ENCODE measurements at regions not wholly inside any gene's neighbourhood (a gene's known extent, or its start where the extent isn't known, plus 50 kb on each side); places are given as distances from the start of the nearest gene placed in this dataset.

DNA sequence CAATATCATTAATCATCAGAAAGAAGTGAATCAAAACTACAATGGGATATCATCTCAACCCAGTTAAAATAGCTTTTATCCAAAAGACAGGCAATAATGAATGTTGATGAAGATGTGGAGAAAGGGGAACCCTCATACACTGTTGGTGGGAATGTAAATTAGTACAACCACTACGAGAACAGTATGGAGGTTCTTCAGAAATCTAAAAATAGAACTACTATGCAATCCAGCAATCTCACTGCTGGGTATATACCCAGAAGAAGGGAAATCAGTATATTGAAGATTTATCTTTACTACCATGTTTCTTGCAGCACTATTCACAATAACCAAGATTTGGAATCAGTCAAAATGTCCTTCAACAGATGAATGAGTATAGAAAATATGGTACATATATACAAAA, 189.8 kb downstream of the HHIPL2 start:
- DNase-seq = no peak

DNA sequence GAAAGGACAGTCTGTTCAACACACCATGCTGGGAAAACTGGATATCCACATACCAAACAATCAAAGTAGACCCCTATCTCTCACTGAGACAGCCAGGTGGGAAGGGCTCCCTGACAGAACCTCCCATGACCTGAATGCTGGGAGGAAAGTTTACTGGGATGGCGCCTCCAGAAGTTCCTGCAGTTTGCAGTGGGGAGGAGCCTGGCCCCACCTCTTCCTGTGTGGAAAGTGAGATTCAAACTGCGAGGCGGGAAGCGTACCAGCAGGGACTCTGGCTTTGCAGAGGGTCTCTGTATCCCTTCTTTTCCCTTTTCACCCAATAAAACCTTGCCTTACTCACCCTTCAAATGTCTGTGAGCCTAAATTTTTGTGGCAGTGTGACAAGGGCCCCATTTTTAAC, 190.7 kb downstream of the HHIPL2 start:
- no peak for DNase-seq

DNA sequence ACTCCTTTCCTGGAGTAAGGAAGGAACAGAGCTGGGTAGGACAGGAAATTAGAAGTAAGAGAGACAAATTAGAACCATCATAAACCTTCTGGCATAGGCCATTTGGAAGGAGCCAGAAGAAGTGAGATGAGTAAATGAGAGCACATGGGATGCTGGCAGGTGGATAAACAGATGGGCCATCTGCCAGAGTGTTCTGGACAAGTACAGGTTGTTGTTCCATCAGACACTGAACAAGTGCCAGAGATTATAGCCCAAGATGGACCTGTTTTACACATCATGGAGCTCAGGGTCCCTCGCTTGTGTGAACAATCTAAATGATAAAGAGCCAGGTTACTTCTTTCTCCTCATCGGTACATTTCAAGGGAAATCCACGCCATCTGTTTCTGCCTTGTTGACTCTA, 200.3 kb downstream of the HHIPL2 start:
- no peak for DNase-seq

DNA sequence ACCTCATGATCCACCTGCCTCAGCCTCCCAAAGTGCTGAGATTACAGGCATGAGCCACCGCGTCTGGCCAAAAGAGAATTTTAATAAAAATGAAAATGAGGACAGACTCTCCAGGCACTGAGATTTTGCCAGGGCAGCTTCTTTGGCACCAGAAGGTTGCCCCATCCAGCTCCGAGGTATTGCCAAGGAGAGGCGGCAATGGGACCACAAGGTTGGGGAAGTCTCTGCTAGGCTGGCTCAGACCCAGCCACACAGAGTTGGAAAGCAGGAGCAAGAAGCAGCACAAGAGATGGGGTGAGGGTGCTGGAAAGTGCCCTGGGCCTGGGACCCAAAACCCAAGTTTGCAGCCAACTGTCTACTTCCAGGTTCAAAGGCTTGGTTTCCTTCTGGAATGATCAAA, 200.9 kb downstream of the HHIPL2 start:
- no peak for DNase-seq

DNA sequence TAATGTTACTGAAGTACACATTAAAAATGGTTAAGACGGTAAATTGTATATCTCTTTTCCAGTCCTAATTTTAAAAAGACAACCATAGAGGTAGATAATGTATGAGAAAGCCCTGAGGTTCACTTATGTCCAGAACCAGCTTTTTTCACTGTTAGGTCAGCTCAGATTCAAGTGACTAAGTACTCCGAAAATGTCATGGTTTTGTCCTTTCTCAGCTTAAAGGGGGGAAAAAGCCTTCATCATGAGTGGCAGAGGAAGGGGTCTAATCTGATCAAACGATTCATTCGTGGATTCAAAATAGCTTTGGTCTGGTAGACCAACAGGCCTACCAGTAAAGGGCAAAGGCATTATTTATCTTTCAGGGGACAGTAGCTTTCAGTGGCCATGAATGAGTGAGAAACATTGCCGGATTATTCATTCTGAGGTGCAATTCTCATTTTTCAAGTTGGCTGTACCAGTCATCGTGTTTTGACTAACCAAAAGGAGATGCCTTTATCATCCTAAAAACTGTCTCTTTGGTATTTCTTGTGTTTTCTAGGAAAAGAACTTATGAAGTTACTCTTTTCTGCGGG, 208.4 kb downstream of the HHIPL2 start:
- DNase-seq = no peak

DNA sequence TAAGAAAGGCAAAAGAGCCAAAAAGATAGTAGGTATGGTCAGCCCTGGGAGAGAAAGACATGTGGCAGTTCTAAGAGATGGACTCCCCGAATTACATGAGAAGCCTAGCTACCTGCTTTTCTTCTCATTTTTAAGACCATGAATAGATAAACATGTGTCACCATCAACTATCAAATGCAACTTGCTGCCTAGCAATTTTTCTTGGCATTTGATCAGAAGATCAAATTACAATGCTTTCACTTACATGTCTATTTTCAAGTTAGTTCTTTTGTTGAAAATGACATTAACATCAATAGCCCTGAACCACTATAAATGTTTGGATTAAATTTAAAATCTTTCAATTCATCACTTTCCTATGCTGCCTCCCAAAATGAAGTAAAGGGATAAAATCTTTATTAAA, 212.3 kb downstream of the HHIPL2 start:
- DNase-seq = no peak

DNA sequence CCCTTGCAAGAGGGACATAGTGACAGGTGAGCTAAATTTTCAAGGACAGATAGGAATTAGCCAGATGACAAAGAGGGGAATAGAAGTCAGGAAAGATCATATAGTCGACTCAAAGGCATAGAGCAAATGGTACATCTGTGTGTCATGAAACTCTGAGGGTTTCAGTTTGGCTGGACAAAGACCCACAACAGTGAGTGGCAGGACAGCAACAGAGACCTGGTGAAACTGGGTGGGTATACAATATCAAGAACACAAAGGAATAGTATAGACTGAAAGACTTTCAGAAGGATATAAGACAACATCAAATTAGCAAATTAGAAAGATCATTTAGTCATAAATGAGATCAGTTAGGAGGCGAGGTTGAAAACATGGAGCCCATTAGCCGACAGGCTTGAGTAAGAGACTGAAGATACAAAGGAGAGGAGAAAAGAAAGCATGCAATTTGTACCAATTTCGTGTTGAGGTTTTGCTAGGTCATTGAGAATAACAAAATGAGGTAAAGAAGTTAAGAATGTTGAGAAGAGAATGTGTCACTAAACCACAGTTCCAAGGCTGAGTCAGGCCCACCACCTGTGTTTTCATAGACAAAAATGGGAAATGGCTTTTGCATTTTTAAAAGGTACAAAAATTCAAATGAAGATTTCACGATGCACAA, 213.8 kb downstream of the HHIPL2 start:
- DNase-seq = peak; percentile 30

DNA sequence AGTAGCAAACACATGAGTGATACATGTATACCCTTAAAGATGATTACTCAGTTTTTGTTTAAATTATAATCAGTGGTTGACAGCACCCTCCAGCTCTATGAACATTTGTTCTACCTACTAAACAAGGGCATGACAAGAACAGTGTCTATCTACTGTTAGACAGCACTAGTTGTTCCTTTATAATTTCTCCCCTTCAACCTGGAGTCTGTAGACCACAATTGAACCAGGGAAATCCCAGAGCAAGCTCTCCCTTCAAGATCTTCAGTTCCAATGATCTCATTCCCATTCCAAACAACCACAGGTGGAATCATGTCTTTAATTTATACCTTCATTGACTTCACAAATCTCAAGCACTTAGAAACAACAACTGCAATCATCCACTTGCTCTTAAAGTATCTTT, 216.1 kb downstream of the HHIPL2 start:
- no peak for DNase-seq

DNA sequence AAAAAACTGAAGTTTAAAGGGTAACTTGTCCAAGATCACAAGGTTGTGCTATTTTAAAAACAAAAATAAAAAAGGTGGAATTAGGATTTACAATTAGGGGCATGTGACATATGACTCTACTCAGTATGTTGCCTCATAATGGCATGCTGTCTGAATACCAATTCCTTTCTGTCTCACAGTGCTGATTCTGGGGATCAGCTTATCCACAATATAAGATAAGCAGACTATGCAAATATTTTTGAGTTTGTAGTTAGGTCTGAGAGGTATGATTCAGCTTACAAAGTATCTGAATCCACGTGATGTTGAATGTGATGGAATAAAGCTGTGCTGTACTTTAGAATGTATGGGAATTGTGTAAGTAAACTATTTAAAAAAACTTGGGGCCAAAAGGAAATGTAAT, 216.6 kb downstream of the HHIPL2 start:
- DNase-seq = no peak

DNA sequence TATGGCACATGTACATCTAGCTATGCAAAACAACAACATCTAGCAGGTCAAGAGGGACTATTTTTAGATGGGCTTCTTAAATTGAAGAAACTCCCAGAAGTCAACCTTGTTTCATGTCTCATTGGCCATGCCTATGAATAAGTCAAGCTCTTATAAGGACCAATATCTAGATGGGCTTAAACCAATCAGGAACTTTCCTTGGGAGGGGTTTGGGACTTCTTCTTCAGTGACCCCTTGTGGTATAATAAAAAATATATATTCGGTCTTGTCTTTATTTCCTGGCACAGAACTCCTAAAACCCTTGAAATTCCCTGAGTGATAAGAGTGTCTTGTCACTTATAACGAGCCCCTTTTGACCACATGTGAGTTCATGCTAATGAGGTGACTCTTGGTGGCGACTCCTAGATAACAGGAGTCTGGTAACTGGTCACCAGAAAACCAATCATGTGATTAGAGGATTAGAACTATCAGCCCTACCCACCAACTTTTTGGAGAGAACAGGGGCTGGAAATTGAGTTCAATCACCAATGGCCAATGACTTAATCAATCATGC, 218.3 kb downstream of the HHIPL2 start:
- DNase-seq = no peak

DNA sequence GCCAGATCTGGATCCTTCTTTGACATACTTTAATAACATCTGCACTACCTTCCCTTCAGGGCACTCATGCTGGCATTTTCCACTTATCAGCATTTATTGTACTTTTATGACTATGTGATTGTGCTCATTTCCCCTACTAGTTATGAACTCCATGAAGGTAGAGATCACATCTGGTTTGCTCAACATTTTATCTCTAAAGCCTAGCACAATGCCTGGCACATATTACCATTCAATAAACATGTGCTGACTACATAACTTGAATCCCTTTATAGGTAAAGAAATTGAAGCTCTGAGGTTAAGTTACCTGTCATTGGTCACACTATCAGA, 221.2 kb downstream of the HHIPL2 start:
- DNase-seq = no peak

DNA sequence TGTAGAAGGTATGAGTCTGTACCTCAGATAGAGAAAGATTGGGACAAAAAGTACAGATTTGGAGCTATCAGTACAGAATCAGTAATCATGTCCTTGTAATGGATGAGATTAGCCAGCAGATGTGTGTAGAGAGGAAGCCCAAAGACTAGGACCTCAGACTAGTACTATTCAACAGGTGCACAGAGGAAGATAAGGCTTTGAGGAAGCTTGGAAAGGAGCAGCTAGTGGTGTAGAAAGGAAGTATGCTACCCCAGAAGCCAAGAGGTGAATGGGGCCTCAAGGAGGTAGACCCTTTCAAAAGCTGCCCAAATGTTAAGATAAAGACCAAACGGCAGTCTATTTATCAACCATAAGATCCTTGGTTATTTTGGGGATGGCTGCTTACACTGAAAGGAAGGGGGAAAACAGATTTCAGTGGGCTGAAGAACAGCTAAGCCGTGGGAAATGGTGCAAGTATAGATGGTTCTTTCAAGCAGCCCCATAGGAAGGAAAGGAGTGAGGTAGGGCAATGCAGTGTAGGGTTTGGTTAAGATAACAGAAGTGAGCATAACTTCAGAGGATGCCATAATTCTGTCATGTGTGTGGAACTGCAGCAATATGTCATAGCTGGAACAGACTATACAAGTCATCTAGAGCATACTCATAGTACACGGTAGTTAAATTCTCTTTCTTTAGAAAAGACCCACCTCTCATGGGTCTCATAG, 221.7 kb downstream of the HHIPL2 start:
- DNase-seq = no peak

DNA sequence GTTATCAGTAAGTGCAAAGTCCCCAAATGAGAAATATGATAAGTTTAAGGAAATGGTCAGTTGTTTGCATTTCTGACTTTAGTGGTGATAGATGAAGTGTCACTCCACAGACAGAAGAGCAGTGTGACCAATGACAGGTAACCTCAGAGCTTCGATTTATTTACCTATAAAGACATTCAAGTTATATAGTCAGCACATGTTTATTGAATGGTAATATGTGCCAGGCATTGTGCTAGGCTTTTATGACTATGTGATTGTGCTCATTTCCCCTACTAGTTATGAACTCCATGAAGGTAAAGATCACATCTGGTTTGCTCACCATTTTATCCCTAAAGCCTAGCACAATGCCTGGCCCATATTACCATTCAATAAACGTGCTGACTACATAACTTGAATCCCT, 222.4 kb downstream of the HHIPL2 start:
- DNase-seq = no peak

DNA sequence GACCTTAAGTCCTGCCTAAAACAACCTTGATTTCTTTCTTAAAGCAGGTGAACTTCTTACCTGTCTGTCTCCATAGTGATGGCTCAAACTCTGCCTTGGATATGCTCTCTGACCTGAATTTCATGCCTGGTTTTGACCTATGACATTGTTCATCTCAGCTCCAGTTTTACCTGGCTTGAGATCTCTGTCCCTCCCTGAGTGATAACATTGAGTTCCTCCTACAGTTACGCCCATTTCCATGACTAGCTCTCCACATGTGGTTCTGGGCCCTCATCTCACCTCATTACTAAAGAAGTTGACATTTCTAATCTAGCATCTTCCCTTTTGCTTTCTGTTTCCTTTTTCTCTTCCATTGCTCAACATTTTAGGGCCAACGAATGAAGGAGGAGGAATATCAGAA, 233.1 kb downstream of the HHIPL2 start:
- no peak for DNase-seq

DNA sequence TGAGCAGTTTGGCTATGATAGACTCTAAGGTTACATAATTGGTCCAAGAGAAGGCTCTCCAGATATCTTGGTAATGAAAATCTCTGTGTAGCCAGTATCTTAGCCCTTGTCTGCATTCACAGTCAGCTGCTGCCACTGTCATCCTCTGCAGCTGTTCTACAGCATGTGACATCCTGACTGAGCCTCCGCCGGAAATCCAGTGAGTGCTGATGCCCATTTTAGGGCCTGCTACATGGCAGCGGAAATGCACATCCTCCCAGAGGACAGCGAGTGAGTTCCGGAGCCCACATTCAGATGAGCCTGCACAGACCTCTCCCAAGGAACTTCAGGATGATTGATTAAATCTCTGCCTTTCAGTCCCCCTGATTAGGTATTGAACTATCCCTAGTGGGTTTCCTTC, 237.1 kb downstream of the HHIPL2 start:
- no peak for DNase-seq

DNA sequence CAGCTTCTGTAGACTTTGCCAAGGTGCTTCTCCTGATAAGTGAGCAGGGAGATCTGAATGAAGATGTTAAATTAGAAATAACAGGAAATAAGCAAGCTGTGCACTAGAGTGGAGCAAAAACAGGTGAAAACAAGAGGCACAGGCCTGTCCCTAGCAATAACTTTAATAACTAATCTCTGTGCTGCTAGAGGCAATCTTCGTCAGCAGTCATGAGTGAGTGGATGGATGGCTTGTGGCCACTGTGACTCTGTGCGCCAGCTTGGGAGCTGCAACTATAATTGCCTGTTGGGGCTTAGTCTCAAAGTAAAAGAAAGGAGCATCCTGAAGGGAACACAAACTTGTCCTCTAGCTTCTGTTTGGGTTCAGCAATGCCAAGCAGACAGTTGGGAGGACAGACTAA, 240.3 kb downstream of the HHIPL2 start:
- no peak for DNase-seq

DNA sequence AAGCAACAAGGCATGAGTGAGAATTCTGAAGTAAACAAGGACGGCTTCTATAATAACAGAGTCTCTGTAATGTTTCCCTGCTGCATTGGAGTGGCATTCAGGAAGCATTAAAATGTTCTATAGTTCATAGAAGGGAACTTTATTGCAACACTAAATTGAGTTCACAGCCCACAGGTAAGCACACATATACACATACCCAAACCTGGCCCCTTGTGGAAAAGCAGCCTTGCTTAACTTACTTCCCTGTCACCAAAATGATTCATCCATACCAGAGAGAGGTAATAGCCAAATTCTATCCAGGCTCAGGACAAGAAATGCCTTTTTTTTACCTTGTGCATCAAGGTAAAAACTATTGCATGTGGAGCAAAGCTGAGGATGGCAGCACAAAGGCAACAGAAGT, 241.4 kb downstream of the HHIPL2 start:
- no peak for DNase-seq

DNA sequence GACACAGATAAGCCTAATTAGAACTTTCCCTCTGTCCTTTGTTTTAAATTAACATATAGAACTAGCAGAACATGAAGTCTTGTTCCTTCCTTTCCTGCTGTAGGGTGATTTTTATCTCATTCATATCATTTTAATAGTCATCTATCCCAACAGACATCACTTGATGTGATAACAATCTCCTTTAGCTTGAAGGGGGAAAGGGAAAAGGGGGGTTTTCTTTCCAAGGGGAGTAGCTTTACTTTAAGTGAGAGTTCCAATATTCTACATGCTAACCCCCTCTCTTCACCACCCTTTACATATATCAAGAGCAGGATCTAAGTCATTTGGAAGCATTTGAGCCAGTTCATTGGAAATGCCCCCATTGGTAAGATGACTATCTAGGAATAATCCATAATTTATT, 241.9 kb downstream of the HHIPL2 start:
- no peak for DNase-seq

DNA sequence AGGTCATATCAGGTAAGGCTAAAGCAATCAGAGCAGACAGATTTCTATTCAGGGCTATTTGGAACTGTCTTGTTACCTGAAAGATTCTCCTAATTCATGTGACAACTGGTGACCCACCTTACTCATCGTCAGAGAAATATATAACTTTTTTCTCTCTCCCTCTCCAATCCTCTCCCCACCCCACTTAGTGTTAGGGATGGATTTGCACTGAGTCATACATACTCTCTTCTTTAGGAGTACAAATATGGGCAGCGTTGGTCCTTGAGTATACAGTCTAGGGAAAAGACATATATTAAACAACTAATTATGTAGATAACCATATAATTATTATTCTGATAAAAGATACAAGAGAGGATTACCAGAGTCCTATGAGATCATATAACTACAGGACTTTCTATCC, 246.3 kb downstream of the HHIPL2 start:
- DNase-seq = no peak

DNA sequence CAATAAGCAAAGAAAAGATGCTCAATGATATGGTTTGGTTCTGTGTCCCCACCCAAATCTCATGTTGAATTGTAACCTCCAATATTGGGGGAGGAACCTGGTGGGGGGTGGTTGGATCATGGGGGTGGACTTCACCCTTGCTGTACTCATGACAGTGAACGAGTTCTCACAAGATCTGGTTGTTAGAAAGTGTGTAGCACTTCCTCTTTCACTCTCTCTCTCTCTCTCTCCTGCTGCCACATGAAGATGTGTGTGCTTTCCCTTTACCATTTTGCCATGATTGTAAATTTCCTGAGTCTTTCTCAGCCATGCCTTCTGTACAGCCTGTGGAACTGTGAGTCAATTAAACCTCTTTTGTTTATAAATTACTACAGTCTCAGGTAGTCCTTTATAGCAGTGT, 248.4 kb downstream of the HHIPL2 start:
- DNase-seq = no peak

DNA sequence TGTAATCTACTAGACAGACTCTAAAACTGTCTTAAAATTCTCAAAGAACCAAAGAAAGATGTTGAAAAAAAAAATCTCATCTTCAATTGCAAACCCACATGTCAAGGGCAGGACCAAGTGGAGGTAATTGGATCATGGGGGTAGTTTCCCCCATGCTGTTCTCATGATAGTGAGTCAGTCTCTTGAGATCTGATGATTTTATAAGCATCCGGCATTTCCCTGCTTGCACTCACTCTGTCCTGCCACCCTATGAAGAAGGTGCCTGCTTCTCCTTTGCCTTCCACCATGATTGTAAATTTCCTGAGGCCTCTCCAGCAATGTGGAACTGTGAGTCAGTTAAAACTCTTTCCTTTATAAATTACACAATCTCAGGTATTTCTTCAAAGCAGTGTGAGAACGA, 257.0 kb downstream of the HHIPL2 start:
- DNase-seq = no peak

DNA sequence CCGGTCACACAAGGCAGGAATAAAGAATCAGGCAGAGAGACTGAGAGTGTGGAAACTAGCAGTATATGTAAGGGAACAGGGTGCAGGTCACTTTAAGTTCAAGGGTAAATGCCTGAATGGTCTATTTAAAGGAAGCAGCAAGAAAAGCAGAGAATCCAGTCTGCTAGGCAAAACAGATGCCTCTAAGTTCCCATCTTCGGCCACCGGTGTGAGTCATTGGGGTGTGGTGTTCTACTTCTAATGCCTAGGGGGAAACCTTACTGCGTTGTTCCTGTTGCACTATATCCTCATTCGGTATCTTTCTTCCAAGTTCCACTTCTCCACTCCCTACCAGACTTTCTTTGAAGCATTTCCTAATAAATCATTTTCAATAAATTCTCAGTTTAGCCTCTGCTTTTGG, 259.9 kb downstream of the HHIPL2 start:
- no peak for DNase-seq

DNA sequence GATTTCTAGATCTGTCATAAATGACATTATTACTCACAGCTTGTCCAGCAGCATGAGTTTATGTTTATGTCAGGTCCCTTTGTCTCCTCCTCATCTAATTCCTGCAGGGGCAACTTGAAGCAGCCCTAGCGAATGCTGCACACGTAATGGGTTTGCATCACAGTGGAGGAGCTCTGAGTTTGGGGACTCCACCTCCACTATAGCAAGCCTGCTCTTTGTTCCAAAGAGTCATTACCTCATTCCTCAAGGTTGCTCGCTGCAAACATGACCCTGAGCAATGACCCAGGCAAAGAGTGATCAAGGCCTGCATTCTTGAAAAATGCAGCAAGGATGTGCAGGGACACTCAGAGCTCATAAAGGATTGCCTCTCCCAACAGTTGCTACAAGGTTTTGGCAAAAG, 261.9 kb downstream of the HHIPL2 start:
- DNase-seq = no peak

DNA sequence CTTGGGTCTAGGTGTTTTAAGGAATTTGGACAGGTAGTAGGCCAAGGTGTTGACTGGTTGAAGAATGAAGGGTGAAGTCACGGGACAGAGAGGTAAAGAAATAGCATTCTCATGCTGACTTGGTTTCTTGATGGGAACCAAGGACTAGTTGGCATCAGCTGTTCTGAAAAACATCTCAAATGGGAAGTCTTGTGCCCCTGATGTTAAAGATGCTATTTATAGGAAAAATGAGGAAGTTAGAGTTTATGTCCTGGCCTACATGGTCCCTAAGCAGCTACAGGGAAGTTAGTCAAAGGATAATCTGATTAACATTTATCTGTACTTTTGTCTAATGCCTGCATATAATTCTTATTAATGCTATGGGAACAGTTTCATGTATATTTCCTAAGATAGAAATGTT, 262.4 kb downstream of the HHIPL2 start:
- no peak for DNase-seq

DNA sequence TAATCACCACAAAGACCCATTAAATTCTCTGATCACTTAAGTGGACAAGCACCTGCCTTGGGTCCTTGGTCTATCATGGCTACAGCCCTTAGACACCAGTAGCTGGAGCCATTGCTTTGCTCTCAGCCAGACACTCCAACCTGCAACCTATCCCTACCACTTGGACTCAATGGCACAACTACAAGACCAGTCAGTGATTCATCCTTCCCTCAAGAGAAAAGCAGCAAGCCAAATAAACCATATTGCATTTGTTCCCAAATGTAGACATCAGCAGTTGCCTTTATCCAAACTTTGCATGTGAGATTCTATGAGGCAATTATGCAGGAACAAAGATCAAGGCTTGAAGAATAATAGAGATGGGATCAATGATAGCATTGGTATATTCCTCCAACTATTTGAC, 263.4 kb downstream of the HHIPL2 start:
- DNase-seq = no peak
